GM19043 (cell line): ENCODE measurements at regions not wholly inside any gene's neighbourhood (a gene's known extent, or its start where the extent isn't known, plus 50 kb on each side); places are given as distances from the start of the nearest gene placed in this dataset.

Source experiments
- ATAC-seq: cut with Tn5 transposase; IDR thresholded peaks from one replicate; pipeline ENCODE4 v1.9.1; 2021; ENCODE audit warnings: low read depth; ENCODE audit not compliant: unreplicated experiment

DNA sequence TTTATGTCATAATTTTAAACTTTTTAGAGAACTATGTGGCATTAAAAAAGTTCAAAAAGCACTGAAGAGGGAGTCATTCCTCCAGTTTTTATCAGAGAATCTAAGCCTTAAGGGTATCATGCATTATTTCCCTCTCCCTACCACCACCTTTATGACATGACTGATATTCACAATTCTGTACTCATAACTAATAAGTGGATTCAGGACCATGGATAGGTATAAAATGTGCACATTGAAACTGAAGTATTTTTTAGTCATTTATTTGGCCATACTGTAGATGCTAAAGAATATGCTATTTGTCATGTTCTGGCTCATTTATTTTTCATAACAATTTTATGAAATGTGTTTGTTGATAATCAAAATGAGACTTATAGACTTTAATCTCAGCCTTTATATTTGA lies 897.5 kb upstream of the AGA start:
- no peak for ATAC-seq

DNA sequence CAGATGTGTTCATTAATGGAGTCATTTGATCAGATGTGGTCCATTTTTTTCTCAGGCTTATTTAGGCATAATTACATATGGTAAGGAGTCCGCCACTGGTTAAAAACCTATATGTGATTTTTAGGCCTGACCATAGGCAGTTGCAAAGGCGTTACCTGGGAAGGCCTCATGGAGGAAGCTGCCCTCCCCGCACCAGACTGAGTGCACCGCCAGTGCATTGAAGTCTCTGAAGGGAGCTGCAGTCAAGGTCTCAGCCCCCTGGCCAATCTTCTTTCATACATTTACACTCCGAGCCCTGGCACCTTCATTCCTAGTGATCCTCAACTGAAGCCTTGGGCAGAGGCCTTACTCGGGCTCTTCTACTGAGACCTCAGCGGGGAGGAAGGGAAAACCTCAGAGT lies 898.2 kb upstream of the AGA start:
- ATAC-seq: no peak

- no peak for ATAC-seq
Measured at GRCh38 chr4:178344096-178344495, 901.9 kb upstream of the AGA start.

DNA sequence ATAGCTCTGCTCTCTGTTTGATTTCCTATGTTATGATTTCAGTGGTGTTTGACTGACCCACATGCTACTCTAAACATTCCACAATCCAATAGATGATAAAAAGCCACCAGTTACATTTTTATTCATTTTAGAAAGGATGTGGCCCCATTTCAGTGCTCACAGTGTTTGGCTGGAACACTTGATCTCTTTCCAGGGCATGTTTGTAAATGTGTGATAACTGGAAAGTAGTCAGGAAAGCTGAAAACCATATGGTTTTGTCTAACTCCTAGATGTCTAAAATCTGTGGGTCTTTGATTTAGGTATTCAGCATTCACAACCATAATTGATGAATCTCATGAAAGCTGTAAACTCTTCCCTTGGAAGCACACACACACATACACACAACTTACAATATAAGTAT lies 904.9 kb upstream of the AGA start:
- ATAC-seq: no peak

DNA sequence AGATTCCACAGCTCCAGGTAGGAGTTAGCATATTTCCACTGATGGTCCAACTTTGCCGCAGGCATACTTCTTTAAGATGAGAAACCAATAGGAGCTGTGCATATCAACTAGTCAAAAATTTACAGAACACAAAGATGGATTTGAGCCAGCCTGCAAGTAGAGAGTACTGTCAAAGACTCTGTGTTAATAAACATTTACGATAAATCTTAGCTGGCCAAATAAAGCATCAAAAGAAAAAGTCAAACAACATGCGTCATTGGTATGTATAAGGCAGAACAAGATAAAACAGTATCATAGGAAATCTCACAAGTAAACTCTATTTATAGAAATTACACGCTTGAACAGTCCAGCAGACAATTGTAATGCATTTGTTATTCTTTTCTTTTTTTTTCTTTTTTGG lies 907.4 kb upstream of the AGA start:
- ATAC-seq: no peak

DNA sequence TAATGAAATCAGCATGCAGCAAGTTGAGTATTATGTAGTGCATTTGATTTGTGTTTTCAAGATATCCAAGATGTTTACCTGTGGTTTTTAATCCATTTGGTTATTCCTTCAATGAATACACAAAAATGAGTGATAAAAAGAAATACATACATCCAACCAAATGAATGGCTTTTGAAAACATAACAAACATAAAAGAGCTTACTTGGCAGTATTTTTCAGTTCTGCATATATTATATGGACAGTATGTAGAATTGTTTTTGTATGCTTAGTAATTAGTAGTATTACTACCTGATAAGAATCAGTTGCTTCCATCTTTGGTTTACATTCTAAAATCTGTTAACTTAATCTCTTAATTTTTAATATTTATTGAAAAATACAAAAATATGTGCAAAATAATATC lies 908.9 kb upstream of the AGA start:
- no peak for ATAC-seq

DNA sequence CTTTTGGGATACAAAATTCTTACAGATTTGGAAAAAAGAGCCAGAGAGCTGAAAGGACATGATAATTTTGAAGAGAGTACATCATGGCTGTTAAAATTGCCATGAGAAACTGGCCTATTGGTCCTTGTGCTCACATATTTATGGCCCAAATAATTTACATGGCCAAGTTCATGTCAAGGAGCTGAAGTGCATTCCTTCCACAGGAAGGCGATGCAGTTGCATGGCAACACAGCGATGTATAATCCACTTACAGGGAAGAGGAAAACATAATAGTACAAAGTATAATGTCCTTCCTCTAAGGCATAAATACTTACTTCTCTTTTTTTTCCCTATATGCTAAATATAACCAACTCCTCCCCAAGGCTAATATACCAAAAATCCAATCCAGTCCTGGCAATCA lies 914.5 kb upstream of the AGA start:
- ATAC-seq: no peak

DNA sequence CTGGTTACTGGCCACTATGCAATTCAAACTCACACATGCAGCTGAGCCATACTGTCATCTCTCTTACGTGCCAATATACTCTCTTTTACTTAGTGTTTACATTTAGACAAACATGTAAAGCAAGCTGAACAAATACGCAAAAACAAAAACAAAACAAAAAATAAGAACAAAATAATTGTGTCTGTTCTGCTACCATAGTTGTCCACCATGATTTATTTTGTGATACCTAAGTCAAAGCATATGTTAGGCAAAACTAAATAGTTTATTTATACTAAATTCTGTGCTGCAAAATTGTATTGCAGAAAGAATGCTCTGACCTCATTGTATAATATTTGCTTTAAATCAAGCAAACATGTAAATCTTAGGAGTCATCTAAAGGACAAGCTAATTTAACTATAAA lies 943.2 kb upstream of the AGA start:
- ATAC-seq: no peak

GRCh38 chr4:178387756-178388155 lies 945.5 kb upstream of the AGA start:
- ATAC-seq: no peak

- ATAC-seq: no peak
Measured at GRCh38 chr4:178395798-178396197, 953.6 kb upstream of the AGA start.

- ATAC-seq: no peak
Measured at GRCh38 chr4:178412455-178412854, 970.2 kb upstream of the AGA start.

DNA sequence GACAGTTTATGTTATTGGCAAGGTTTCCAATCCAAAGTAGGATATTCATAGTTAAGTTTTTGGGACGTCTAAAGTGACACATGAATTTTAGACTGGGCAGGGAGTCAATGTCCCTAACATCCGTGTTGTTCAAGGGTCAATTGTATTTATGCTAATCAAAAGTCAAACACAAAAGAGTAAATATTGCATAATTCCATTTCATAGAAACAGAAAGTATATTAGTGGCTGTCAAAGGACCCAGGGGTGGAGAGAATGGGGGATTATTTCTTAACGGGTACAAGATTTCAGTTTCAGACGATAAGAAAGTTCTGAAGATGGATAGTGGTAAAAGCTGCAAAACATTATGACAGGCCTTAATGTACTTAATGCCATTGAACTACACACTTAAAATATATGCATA lies 971.8 kb upstream of the AGA start:
- ATAC-seq: no peak

GRCh38 chr4:178414881-178415446 lies 972.7 kb upstream of the AGA start:
- no peak for ATAC-seq

DNA sequence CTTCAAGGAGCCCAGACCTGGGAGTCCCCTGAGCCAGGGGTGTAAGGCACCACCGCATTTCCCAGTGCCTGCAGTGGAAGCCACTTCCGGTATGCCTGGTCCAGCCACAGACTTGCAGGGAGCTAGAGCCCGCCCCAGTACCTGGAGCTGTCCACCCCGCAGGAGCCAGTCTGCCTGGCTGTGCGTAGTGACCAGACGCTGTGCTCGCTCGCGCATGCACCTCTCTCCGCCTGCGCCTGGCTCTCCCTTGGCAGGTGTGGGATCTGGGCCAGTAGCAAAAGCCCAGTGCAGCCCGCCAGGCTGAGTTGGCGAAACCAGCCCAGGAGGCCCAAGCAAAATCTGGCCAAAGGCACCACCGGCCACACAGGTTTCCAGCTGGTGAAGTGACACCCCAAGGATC lies 973.7 kb upstream of the AGA start:
- no peak for ATAC-seq

GRCh38 chr4:178423366-178423765 lies 981.1 kb upstream of the AGA start:
- ATAC-seq: no peak

GRCh38 chr4:178426871-178427270 lies 984.6 kb upstream of the AGA start:
- no peak for ATAC-seq

GRCh38 chr4:178427663-178428062 lies 985.4 kb upstream of the AGA start:
- ATAC-seq: no peak

DNA sequence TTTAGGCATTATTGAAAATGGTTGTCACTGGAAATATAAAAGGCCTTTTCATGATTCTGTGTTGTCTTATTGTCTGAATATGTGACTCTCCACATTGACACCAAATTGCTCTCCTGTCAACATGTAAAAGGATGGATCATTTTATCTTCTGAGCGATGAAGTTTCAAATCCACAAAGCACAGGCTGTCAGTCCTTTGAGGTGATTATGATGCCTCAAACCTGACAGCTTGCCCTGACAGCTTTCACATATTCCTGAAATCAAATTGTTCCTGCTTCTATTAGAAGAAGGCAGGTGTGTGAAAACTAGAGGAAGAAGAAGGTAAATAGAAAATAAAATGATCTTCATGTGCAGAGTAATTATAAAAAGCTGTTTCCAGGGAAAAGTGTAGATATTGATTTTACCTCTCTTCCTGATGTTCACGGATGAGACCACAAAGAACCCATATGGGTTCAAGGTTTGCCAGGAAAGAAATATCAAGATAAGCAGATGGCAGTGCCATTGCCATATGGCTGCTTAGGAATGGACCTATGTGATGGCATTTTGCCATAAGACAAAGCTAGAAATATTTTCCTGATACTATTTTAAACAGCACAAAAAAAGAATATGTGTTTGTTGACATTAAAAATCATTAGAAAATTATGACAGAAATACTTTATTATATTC lies 1006.3 kb upstream of the AGA start:
- ATAC-seq: no peak

- ATAC-seq: no peak
Measured at GRCh38 chr4:178450614-178451013, 1008.4 kb upstream of the AGA start.

DNA sequence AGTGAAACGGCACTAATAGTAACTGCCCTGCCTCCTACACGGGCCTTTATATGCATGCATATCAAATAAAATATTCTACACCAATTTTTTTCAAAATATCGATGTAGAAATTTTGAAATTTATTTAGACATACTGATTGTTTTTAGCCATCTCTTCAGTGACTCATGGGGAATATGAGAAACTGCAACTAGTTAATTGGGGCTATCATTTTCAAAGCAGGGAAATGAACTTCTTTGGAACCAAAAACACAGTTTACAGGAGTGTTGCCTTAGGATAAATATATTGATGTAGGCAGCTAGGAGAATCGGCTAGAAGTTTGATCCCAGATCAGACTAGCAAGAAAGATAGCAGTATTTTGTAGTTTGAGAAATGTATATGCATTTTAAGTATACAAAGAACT lies 1010.8 kb upstream of the AGA start:
- ATAC-seq: no peak

DNA sequence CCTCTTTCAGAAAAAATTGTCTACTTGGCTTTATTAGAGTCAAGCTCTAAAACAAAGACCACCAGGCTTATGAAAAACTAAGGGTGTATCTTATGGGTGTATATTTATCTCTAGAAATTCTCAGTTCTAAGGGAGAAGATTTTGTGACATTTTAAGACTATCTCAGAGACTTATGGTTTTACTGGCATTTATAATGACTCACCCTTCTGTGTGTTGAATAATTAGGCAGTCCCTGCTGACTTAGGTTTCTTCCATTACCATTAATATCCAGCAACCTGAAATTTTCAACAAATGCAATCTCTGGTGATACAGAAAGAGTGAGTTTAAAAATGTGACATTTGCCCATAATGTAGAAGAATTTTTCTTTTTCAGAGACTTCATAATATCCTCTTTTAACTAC lies 1015.0 kb upstream of the AGA start:
- no peak for ATAC-seq

DNA sequence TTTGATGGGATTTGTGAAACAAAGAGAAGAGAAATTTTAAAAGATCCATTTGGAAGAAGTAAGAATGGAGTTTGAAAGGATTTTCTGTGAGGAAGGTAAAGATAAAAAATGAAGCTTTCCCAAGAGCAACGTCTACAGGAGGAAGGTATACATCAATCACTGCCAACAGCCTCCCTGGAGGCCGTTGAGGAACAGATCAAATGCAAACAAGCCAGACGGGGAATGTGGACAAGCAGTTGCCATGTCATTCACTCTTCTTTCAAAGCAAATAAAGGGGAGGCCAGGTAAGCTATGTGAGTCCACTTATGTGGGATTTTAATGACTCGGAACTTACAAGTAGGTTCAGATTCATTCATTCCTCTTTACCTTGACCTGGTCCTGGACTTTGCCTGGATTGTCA lies 1020.5 kb upstream of the AGA start:
- ATAC-seq: no peak

GRCh38 chr4:178463747-178464146 lies 1021.5 kb upstream of the AGA start:
- ATAC-seq: no peak
